ENCODE measurements at regions not wholly inside any gene's neighbourhood (a gene's known extent, or its start where the extent isn't known, plus 50 kb on each side); places are given as distances from the start of the nearest gene placed in this dataset.
"Not testable (repeated sequence)": the region's sequence is repeated elsewhere in the genome, so short reads cannot be mapped to it uniquely, and the experiment has no call there.

GRCh38 chr2:87538268-87538667, 209.6 kb upstream of the PLGLB2 start:
- not testable (repeated sequence) for DNase-seq (ENCODE audit: low read depth in 2 of 2)

GRCh38 chr2:87539151-87539943, 208.5 kb upstream of the PLGLB2 start:
- not testable (repeated sequence) for DNase-seq (ENCODE audit: low read depth in 2 of 2)

GRCh38 chr2:87540242-87540641, 207.6 kb upstream of the PLGLB2 start:
- DNase-seq (ENCODE audit: low read depth in 2 of 2): not testable (repeated sequence)

GRCh38 chr2:87542599-87543174, 205.2 kb upstream of the PLGLB2 start:
- DNase-seq (ENCODE audit: low read depth in 2 of 2): not testable (repeated sequence)

- DNase-seq (ENCODE audit: low read depth in 2 of 2): not testable (repeated sequence)
These were observed 204.1 kb upstream of the PLGLB2 start for GRCh38 chr2:87543797-87544196.

GRCh38 chr2:87547106-87547505, 200.8 kb upstream of the PLGLB2 start:
- not testable (repeated sequence) for DNase-seq (ENCODE audit: low read depth in 2 of 2)

GRCh38 chr2:87547966-87548365, 199.9 kb upstream of the PLGLB2 start:
- not testable (repeated sequence) for DNase-seq (ENCODE audit: low read depth in 2 of 2)

GRCh38 chr2:87548681-87549536, 199.0 kb upstream of the PLGLB2 start:
- DNase-seq (ENCODE audit: low read depth in 2 of 2): not testable (repeated sequence)

- not testable (repeated sequence) for DNase-seq (ENCODE audit: low read depth in 2 of 2)
These were observed 198.2 kb upstream of the PLGLB2 start for GRCh38 chr2:87549561-87550202.

GRCh38 chr2:87554678-87555077, 193.2 kb upstream of the PLGLB2 start:
- DNase-seq (ENCODE audit: low read depth in 2 of 2): not testable (repeated sequence)

GRCh38 chr2:87555082-87555481, 192.8 kb upstream of the PLGLB2 start:
- DNase-seq (ENCODE audit: low read depth in 2 of 2): not testable (repeated sequence)

GRCh38 chr2:87559001-87559400, 188.9 kb upstream of the PLGLB2 start:
- DNase-seq (ENCODE audit: low read depth in 2 of 2): not testable (repeated sequence)

GRCh38 chr2:87559735-87560134, 188.2 kb upstream of the PLGLB2 start:
- DNase-seq (ENCODE audit: low read depth in 2 of 2): not testable (repeated sequence)

- DNase-seq (ENCODE audit: low read depth in 2 of 2): not testable (repeated sequence)
These were observed 182.8 kb upstream of the PLGLB2 start for GRCh38 chr2:87565116-87565515.

- not testable (repeated sequence) for DNase-seq (ENCODE audit: low read depth in 2 of 2)
These were observed 181.4 kb upstream of the PLGLB2 start for GRCh38 chr2:87566531-87566930.

GRCh38 chr2:87567093-87567492, 180.8 kb upstream of the PLGLB2 start:
- DNase-seq (ENCODE audit: low read depth in 2 of 2): not testable (repeated sequence)

- not testable (repeated sequence) for DNase-seq (ENCODE audit: low read depth in 2 of 2)
These were observed 180.0 kb upstream of the PLGLB2 start for GRCh38 chr2:87567912-87568311.

- DNase-seq (ENCODE audit: low read depth in 2 of 2): not testable (repeated sequence)
These were observed 179.2 kb upstream of the PLGLB2 start for GRCh38 chr2:87568554-87569278.

- not testable (repeated sequence) for DNase-seq (ENCODE audit: low read depth in 2 of 2)
These were observed 178.0 kb upstream of the PLGLB2 start for GRCh38 chr2:87569689-87570397.

GRCh38 chr2:87571889-87572465, 175.9 kb upstream of the PLGLB2 start:
- not testable (repeated sequence) for DNase-seq (ENCODE audit: low read depth in 2 of 2)

Measured in activated CD8-positive, alpha-beta memory T cell treated with anti-CD3 and anti-CD28 coated beads for 4 hours (primary cell).